Endothelial cell of umbilical vein (primary cell): ENCODE measurements at regions not wholly inside any gene's neighbourhood (a gene's known extent, or its start where the extent isn't known, plus 50 kb on each side); places are given as distances from the start of the nearest gene placed in this dataset.

Experiments
- BruUV-seq: library from RNA; stranded (reverse); fragments of 400-500 nt; replicated peaks from 2 replicates; lab custom pipeline; 2021; lab: Mats Ljungman, UMichigan
- CTCF ChIA-PET: fragments of 300-600, 350-600 bp; sonication (Branson Sonifier 250); formaldehyde crosslinking; loops from one replicate; lab custom pipeline; 2021; ENCODE audit warnings: antibody characterized with exemption, inconsistent platforms; lab: Charles Lee
- POLR2A ChIA-PET: fragments of 300-600, 350-600 bp; sonication (Branson Sonifier 250); formaldehyde crosslinking; loops from one replicate; lab custom pipeline; 2021; ENCODE audit warnings: antibody characterized with exemption, inconsistent platforms; lab: Charles Lee
- DNase-seq: peaks from one replicate; pipeline ENCODE4 v3.0.0-alpha.2; 2011; ENCODE audit warnings: low read depth, low spot score
- FAIRE-seq: peaks from 2 replicates; lab custom pipeline; 2011; peaks lifted over from hg19 to GRCh38; lab: Jason Lieb, UNC
- H2AFZ ChIP-seq: 2 replicates; pipeline ENCODE4 v1.6.0; 2012; ENCODE audit warnings: low read depth, low read length, control low read depth, inconsistent platforms
- H3K27ac ChIP-seq: 2 replicates; pipeline ENCODE4 v1.5.1; 2011; ENCODE audit warnings: low read depth, mild to moderate bottlenecking, control low read depth, low read length, moderate library complexity; ENCODE audit not compliant: insufficient read depth
- H3K27me3 ChIP-seq, 2 experiments: 2 replicates each; pipeline versions ENCODE4 v1.6.0 to v1.6.1; 2011; ENCODE audit warnings: low read length in 2 of 2, mixed read lengths in 1 of 2; ENCODE audit not compliant: control insufficient read depth in 2 of 2, insufficient read depth in 2 of 2
- H3K36me3 ChIP-seq, 2 experiments: 2 replicates in 1 of 2; 3 replicates in 1 of 2; pipeline ENCODE4 v1.5.1; 2011; ENCODE audit warnings: low read length in 2 of 2, mild to moderate bottlenecking in 1 of 2, moderate library complexity in 1 of 2; ENCODE audit not compliant: control insufficient read depth in 2 of 2, insufficient read depth in 2 of 2; ENCODE audit errors: extremely low read depth in 1 of 2
- H3K4me1 ChIP-seq: 3 replicates; pipeline ENCODE4 v1.5.1; 2011; ENCODE audit warnings: mild to moderate bottlenecking, low read length; ENCODE audit not compliant: control insufficient read depth, insufficient read depth; ENCODE audit errors: extremely low read depth
- H3K4me2 ChIP-seq: 2 replicates; pipeline ENCODE4 v1.6.1; 2011; ENCODE audit warnings: low read length, control low read depth, mixed read lengths; ENCODE audit not compliant: insufficient read depth
- H3K4me3 ChIP-seq, 3 experiments: fragments of 200-600 bp in 1 of 3; sonication (generic), shearing (Covaris generic) in 1 of 3; replicated peaks in 1 of 3; 2 replicates each; pipeline ENCODE4 v1.5.1; 2011 to 2016; ENCODE audit warnings: control low read depth in 3 of 3, low read length in 3 of 3, mild to moderate bottlenecking in 2 of 3, inconsistent platforms in 1 of 3, low read depth in 1 of 3, moderate library complexity in 1 of 3; ENCODE audit not compliant: insufficient read depth in 1 of 3
- H3K79me2 ChIP-seq: 2 replicates; pipeline ENCODE4 v1.6.0; 2012; ENCODE audit warnings: low read length, inconsistent platforms; ENCODE audit not compliant: control insufficient read depth, insufficient read depth
- H3K9ac ChIP-seq: replicated peaks from 2 replicates; pipeline ENCODE3; 2011; ENCODE audit warnings: low read length, control low read depth; ENCODE audit not compliant: insufficient read depth; ENCODE audit errors: extremely low read depth
- H3K9me1 ChIP-seq: replicated peaks from 3 replicates; pipeline ENCODE4 v1.6.0; 2011; ENCODE audit warnings: mild to moderate bottlenecking, low read length; ENCODE audit not compliant: control insufficient read depth, insufficient read depth; ENCODE audit errors: extremely low read depth
- H3K9me3 ChIP-seq: replicated peaks from 2 replicates; pipeline ENCODE4 v1.5.1; 2012; ENCODE audit warnings: low read length, inconsistent platforms; ENCODE audit not compliant: control insufficient read depth, insufficient read depth
- H4K20me1 ChIP-seq: replicated peaks from 2 replicates; pipeline ENCODE3; 2011; ENCODE audit warnings: mild to moderate bottlenecking, low read length; ENCODE audit not compliant: control insufficient read depth, insufficient read depth; ENCODE audit errors: extremely low read depth
- EZH2 ChIP-seq: IDR thresholded peaks from 2 replicates; pipeline ENCODE4 v1.6.1; 2012; ENCODE audit warnings: borderline replicate concordance, low read depth, mild to moderate bottlenecking, moderate library complexity, low read length, inconsistent platforms; ENCODE audit not compliant: severe bottlenecking
- FOS ChIP-seq: IDR thresholded peaks from 2 replicates; pipeline ENCODE4 v1.6.1; 2011; ENCODE audit warnings: mild to moderate bottlenecking, low read length, moderate library complexity, borderline replicate concordance; ENCODE audit not compliant: insufficient read depth
- GATA2 ChIP-seq: IDR thresholded peaks from 2 replicates; pipeline ENCODE4 v1.7.0; 2011; ENCODE audit warnings: low read depth, mild to moderate bottlenecking, moderate library complexity, mixed read lengths, low read length; ENCODE audit not compliant: insufficient read length, insufficient read depth
- JUN ChIP-seq: IDR thresholded peaks from 2 replicates; pipeline ENCODE4 v1.6.1; 2011; ENCODE audit warnings: borderline replicate concordance, low read depth; ENCODE audit not compliant: insufficient read length, insufficient read depth
- MYC ChIP-seq: IDR thresholded peaks from one replicate; pipeline ENCODE4 v1.6.1; 2011; ENCODE audit warnings: mild to moderate bottlenecking, low read depth, low read length
- POLR2A ChIP-seq: IDR thresholded peaks from 2 replicates; pipeline ENCODE4 v1.6.1; 2012; ENCODE audit warnings: low read depth, mild to moderate bottlenecking, control low read depth, low read length
- POLR2AphosphoS5 ChIP-seq: IDR thresholded peaks from 2 replicates; pipeline ENCODE4 v1.6.1; 2012; ENCODE audit warnings: low read depth, mild to moderate bottlenecking, control low read depth, low read length, moderate library complexity; ENCODE audit not compliant: insufficient read depth
- dilution Hi-C: fragments of 300-500 bp; cut with MboI; formaldehyde crosslinking; loops from one replicate; pipeline ENCODE4 v1.15.0; 2019; ENCODE audit warnings: low sequenced_read_pairs; ENCODE audit not compliant: extremely low pct_ligation_motif_present
- intact Hi-C: fragments of 100-400 bp; cut with micrococcal nuclease; formaldehyde crosslinking; loops from one replicate; pipeline ENCODE4 v1.10.0; 2022
- TF ChIP-seq, protein P1 (sequence below), 2 donors: IDR thresholded peaks; 1 replicate in 1 of 2; 2 replicates in 1 of 2; pipeline ENCODE4 v1.5.1; 2011; ENCODE audit warnings: low read length in 2 of 2, mild to moderate bottlenecking in 2 of 2, moderate library complexity in 2 of 2, control low read depth in 1 of 2, inconsistent platforms in 1 of 2, low read depth in 1 of 2; ENCODE audit not compliant: insufficient read depth in 1 of 2; ENCODE audit errors: extremely low read depth in 1 of 2
- TF ChIP-seq, protein P2 (sequence below): IDR thresholded peaks from 2 replicates; pipeline ENCODE4 v1.6.1; 2011; ENCODE audit not compliant: insufficient read depth, insufficient read length

DNA sequence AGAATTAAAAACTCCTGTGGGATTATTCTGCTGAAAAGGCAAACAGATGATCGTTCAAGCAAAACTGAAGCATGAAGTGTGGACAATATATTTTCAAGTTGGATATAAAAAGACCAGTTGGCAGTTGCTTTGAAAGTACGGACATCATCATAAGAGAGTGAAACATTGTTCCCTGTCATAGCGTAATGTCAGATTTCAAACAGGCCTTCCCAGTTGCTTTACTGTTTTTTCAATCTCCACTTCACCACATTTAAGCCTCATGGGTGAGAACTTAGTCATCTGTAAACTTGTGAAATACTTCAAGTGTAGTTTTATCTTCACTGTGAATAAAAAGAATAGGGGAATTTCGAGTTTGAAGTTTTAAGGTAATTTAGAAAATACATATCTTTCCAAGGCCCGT lies 435.1 kb upstream of the CNTN3 start:
- no peaks in the 10 kb centered on the region for H3K4me1 ChIP-seq
- ChIA-PET CTCF (no interaction called here), POLR2A (no interaction called here)
- no peak overlapping the region for H3K27ac ChIP-seq
- no peak overlapping the region for H3K9ac ChIP-seq
- TF ChIP-seq GATA2 (no peak), EZH2 (no peak), FOS (no peak), JUN (no peak), MYC (no peak), POLR2A (no peak), POLR2AphosphoS5 (no peak)
- TF ChIP-seq, protein P1, sequence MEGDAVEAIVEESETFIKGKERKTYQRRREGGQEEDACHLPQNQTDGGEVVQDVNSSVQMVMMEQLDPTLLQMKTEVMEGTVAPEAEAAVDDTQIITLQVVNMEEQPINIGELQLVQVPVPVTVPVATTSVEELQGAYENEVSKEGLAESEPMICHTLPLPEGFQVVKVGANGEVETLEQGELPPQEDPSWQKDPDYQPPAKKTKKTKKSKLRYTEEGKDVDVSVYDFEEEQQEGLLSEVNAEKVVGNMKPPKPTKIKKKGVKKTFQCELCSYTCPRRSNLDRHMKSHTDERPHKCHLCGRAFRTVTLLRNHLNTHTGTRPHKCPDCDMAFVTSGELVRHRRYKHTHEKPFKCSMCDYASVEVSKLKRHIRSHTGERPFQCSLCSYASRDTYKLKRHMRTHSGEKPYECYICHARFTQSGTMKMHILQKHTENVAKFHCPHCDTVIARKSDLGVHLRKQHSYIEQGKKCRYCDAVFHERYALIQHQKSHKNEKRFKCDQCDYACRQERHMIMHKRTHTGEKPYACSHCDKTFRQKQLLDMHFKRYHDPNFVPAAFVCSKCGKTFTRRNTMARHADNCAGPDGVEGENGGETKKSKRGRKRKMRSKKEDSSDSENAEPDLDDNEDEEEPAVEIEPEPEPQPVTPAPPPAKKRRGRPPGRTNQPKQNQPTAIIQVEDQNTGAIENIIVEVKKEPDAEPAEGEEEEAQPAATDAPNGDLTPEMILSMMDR (IDR thresholded peaks at IDR 0.05; ENCODE audit: extremely low read depth in 1 of 2, insufficient read depth in 1 of 2, low read depth in 1 of 2, low read length in 2 of 2), result no peak
- TF ChIP-seq, protein P2, sequence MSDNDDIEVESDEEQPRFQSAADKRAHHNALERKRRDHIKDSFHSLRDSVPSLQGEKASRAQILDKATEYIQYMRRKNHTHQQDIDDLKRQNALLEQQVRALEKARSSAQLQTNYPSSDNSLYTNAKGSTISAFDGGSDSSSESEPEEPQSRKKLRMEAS, result no peak
- no peak for DNase-seq
- dilution Hi-C loops, result no loop called here
- no peak overlapping the region for H2AFZ ChIP-seq
- no TSS peak for BruUV-seq
- no peaks in the 10 kb centered on the region for H3K9me3 ChIP-seq
- H3K4me3 ChIP-seq, result no peak overlapping the region
- H3K27me3 ChIP-seq, result no peaks in the 10 kb centered on the region
- FAIRE-seq, result no peak
- intact Hi-C loops, result no loop called here
- no peaks in the 10 kb centered on the region for H3K36me3 ChIP-seq
- H3K9me1 ChIP-seq, result no peaks in the 10 kb centered on the region
- no peaks in the 10 kb centered on the region for H3K79me2 ChIP-seq
- no peaks in the 10 kb centered on the region for H4K20me1 ChIP-seq
- no peak overlapping the region for H3K4me2 ChIP-seq
